ENCODE measurements at regions not wholly inside any gene's neighbourhood (a gene's known extent, or its start where the extent isn't known, plus 50 kb on each side); places are given as distances from the start of the nearest gene placed in this dataset.

- Mint-ChIP-seq H3K4me3 (no peak overlapping the region), H3K36me3 (ENCODE audit: low read depth) (no peaks in the 10 kb centered on the region), H3K9me3 (no peaks in the 10 kb centered on the region), H3K27ac (no peak overlapping the region), H3K4me1 (ENCODE audit: low read depth) (no peaks in the 10 kb centered on the region), H3K27me3 (ENCODE audit: insufficient read depth) (no peaks in the 10 kb centered on the region)
- DNase-seq (ENCODE audit: low spot score) = no peak
- intact Hi-C loops (cut with micrococcal nuclease) = no loop called here
These were observed 142.9 kb upstream of the ARX start for GRCh38 chrX:25158635-25159034.

DNA sequence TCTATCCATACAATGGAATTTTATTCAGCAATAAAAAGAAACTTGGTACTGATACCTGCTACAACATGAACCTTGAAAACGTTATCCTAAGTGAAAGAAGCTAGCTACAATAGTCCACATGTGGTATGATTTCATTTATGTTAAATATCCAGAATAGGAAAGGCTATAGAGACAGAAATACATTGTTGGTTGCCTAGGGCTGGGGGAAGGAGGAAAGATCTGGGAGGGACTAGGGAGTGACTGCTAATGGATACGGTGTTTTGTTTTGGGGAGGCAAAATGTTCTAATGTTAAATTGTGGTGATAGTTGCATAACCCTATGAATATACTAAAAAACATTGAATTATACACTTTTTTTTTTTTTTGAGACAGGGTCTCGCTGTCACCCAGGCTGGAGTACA, 141.1 kb upstream of the ARX start:
- Mint-ChIP-seq H3K9me3 (no peaks in the 10 kb centered on the region), H3K27me3 (ENCODE audit: insufficient read depth) (no peaks in the 10 kb centered on the region), H3K27ac (no peak overlapping the region), H3K36me3 (ENCODE audit: low read depth) (no peaks in the 10 kb centered on the region), H3K4me1 (ENCODE audit: low read depth) (no peaks in the 10 kb centered on the region), H3K4me3 (no peak overlapping the region)
- intact Hi-C loops (cut with micrococcal nuclease) = no loop called here
- DNase-seq (ENCODE audit: low spot score) = no peak

GRCh38 chrX:25156323-25156722, 140.6 kb upstream of the ARX start:
- no peaks in the 10 kb centered on the region for H3K9me3 Mint-ChIP-seq
- no peak overlapping the region for H3K27ac Mint-ChIP-seq
- H3K4me3 Mint-ChIP-seq = no peak overlapping the region
- no peaks in the 10 kb centered on the region for H3K4me1 Mint-ChIP-seq (ENCODE audit: low read depth)
- intact Hi-C loops (cut with micrococcal nuclease) = no loop called here
- DNase-seq (ENCODE audit: low spot score) = no peak
- no peaks in the 10 kb centered on the region for H3K27me3 Mint-ChIP-seq (ENCODE audit: insufficient read depth)
- H3K36me3 Mint-ChIP-seq (ENCODE audit: low read depth) = no peaks in the 10 kb centered on the region

GRCh38 chrX:25154168-25154567, 138.4 kb upstream of the ARX start:
- H3K27me3 Mint-ChIP-seq (ENCODE audit: insufficient read depth) = no peaks in the 10 kb centered on the region
- intact Hi-C loops (cut with micrococcal nuclease) = no loop called here
- no peaks in the 10 kb centered on the region for H3K36me3 Mint-ChIP-seq (ENCODE audit: low read depth)
- H3K9me3 Mint-ChIP-seq = no peaks in the 10 kb centered on the region
- no peak overlapping the region for H3K27ac Mint-ChIP-seq
- H3K4me1 Mint-ChIP-seq (ENCODE audit: low read depth) = no peaks in the 10 kb centered on the region
- H3K4me3 Mint-ChIP-seq = no peak overlapping the region
- no peak for DNase-seq (ENCODE audit: low spot score)

DNA sequence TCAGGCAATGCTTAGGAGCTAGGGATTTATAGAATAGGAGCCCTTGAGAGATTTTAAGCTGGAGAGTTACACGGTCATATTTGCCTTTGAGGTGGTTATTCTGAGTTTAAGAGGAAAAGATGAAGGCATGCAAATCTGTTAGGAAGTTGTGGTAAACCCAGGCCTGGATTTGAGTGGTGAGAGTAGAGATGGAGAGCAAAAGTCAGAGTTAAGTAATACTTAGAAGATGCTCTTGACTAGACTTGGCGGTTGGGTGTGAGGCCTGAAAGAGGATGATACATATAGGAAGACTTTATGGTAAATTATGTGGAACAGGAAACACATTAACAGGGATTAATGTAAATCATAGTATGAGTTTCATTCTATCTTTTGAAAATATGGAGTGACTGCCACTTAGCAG, 136.0 kb upstream of the ARX start:
- no peaks in the 10 kb centered on the region for H3K4me1 Mint-ChIP-seq (ENCODE audit: low read depth)
- peaks cover 9% of the 10 kb centered on the region for H3K27me3 Mint-ChIP-seq (ENCODE audit: insufficient read depth)
- intact Hi-C loops (cut with micrococcal nuclease) = no loop called here
- H3K9me3 Mint-ChIP-seq = no peaks in the 10 kb centered on the region
- no peak for DNase-seq (ENCODE audit: low spot score)
- H3K4me3 Mint-ChIP-seq = no peak overlapping the region
- no peaks in the 10 kb centered on the region for H3K36me3 Mint-ChIP-seq (ENCODE audit: low read depth)
- no peak overlapping the region for H3K27ac Mint-ChIP-seq

DNA sequence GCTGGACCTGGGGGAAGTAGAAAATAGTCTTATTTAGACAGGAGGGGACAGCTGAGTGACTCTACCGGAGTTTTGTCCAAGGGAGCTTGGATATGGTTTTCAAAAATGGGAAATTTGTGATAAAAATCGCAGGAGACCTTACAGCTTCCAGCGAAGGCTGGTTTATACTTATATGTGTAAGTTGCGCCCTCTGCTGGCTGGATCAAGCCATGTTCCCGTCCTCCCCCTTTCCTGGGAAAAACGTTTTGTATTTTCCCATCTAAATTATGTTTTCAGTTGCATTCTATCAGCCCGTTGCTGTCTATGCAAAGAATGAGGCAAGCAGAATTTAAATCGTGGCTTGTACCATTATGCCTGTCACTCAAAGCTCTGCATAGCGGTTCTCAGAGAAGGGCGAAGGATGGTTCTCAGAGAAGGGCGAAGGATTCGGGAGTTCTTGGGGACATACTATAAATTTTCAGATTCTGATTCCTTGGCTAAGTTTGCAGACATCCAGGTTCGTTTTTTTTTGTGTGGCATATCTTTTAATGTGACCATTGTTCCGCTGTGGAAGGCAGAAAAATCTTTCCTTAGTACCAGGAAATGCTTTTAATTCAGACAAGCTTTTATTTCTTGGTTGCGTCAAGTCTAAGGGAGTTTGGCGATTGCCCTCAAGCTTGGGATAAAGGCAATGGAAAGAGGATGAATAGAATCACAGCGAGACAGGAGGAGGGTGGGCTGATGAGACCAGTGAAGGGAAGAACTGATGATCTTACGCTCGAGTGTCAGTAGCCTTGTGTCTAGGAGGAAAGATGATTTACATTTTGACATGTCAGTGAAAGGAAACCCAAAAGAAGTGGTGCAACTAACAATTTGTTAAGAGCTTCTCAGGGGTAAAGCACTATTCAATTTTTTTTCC, 128.5 kb upstream of the ARX start:
- H3K27ac Mint-ChIP-seq = no peak overlapping the region
- intact Hi-C loops (cut with micrococcal nuclease) = loop anchor here (1.0 to 10.0 kb wide), 4 partner anchors 121 to 889 kb away; no protein-coding TSS in a partner anchor
- no peak overlapping the region for H3K4me3 Mint-ChIP-seq
- no peaks in the 10 kb centered on the region for H3K36me3 Mint-ChIP-seq (ENCODE audit: low read depth)
- no peaks in the 10 kb centered on the region for H3K9me3 Mint-ChIP-seq
- H3K27me3 Mint-ChIP-seq (ENCODE audit: insufficient read depth) = peaks cover 13% of the 10 kb centered on the region
- DNase-seq (ENCODE audit: low spot score) = no peak
- H3K4me1 Mint-ChIP-seq (ENCODE audit: low read depth) = no peaks in the 10 kb centered on the region

GRCh38 chrX:25143596-25143995, 127.8 kb upstream of the ARX start:
- H3K4me1 Mint-ChIP-seq (ENCODE audit: low read depth) = no peaks in the 10 kb centered on the region
- intact Hi-C loops (cut with micrococcal nuclease) = loop anchor here (10.0 kb wide), 2 partner anchors 749 to 889 kb away; no protein-coding TSS in a partner anchor

GRCh38 chrX:25141684-25142083, 125.9 kb upstream of the ARX start:
- intact Hi-C loops (cut with micrococcal nuclease) = loop anchor here (10.0 kb wide), 2 partner anchors 747 to 887 kb away; no protein-coding TSS in a partner anchor
- H3K27ac Mint-ChIP-seq = no peak overlapping the region
- H3K9me3 Mint-ChIP-seq = no peaks in the 10 kb centered on the region
- no peak overlapping the region for H3K4me3 Mint-ChIP-seq
- no peaks in the 10 kb centered on the region for H3K36me3 Mint-ChIP-seq (ENCODE audit: low read depth)
- no peaks in the 10 kb centered on the region for H3K4me1 Mint-ChIP-seq (ENCODE audit: low read depth)
- DNase-seq (ENCODE audit: low spot score) = no peak
- peaks cover 3% of the 10 kb centered on the region for H3K27me3 Mint-ChIP-seq (ENCODE audit: insufficient read depth)

More at GRCh38 chrX:25143596-25143995, 127.8 kb upstream of the ARX start:
- peaks cover 9% of the 10 kb centered on the region for H3K27me3 Mint-ChIP-seq (ENCODE audit: insufficient read depth)
- no peak for DNase-seq (ENCODE audit: low spot score)
- no peaks in the 10 kb centered on the region for H3K9me3 Mint-ChIP-seq
- no peak overlapping the region for H3K4me3 Mint-ChIP-seq
- H3K27ac Mint-ChIP-seq = no peak overlapping the region
- no peaks in the 10 kb centered on the region for H3K36me3 Mint-ChIP-seq (ENCODE audit: low read depth)

- Mint-ChIP-seq H3K27ac (no peak overlapping the region), H3K4me3 (no peak overlapping the region), H3K27me3 (ENCODE audit: insufficient read depth) (no peaks in the 10 kb centered on the region), H3K4me1 (ENCODE audit: low read depth) (no peaks in the 10 kb centered on the region), H3K9me3 (no peaks in the 10 kb centered on the region), H3K36me3 (ENCODE audit: low read depth) (no peaks in the 10 kb centered on the region)
- no peak for DNase-seq (ENCODE audit: low spot score)
- intact Hi-C loops (cut with micrococcal nuclease) = no loop called here
These were observed 115.3 kb upstream of the ARX start for GRCh38 chrX:25131055-25131454.

- H3K4me3 Mint-ChIP-seq = no peak overlapping the region
- H3K27ac Mint-ChIP-seq = no peak overlapping the region
- no peaks in the 10 kb centered on the region for H3K36me3 Mint-ChIP-seq (ENCODE audit: low read depth)
- no peak for DNase-seq (ENCODE audit: low spot score)
- no peaks in the 10 kb centered on the region for H3K4me1 Mint-ChIP-seq (ENCODE audit: low read depth)
- H3K27me3 Mint-ChIP-seq (ENCODE audit: insufficient read depth) = no peaks in the 10 kb centered on the region
- intact Hi-C loops (cut with micrococcal nuclease) = no loop called here
- H3K9me3 Mint-ChIP-seq = no peaks in the 10 kb centered on the region
These were observed 114.9 kb upstream of the ARX start for GRCh38 chrX:25130619-25131018.

GRCh38 chrX:25125483-25125882, 109.7 kb upstream of the ARX start:
- Mint-ChIP-seq H3K4me1 (ENCODE audit: low read depth) (no peaks in the 10 kb centered on the region), H3K27ac (no peak overlapping the region), H3K27me3 (ENCODE audit: insufficient read depth) (no peaks in the 10 kb centered on the region), H3K9me3 (no peaks in the 10 kb centered on the region), H3K36me3 (ENCODE audit: low read depth) (no peaks in the 10 kb centered on the region), H3K4me3 (no peak overlapping the region)
- intact Hi-C loops (cut with micrococcal nuclease) = no loop called here
- no peak for DNase-seq (ENCODE audit: low spot score)

DNA sequence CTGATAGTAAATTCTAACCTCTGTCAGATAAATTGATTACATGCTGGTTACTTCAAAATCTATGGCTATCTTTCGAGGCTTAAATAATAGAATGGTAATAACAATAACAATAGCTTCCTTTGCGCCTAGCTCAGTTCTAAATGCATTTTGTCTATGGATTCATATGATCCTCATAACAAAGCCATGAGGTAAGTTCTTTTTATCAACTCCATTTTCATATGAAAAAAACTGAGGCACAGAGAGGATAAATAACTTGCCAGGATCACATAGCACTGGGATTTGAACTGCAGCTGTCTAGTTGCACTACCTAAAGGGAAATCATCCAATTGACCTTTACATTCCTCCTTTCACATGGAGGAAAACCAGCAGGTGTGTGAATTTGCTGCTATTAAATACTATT, 108.6 kb upstream of the ARX start:
- no peak for DNase-seq (ENCODE audit: low spot score)

DNA sequence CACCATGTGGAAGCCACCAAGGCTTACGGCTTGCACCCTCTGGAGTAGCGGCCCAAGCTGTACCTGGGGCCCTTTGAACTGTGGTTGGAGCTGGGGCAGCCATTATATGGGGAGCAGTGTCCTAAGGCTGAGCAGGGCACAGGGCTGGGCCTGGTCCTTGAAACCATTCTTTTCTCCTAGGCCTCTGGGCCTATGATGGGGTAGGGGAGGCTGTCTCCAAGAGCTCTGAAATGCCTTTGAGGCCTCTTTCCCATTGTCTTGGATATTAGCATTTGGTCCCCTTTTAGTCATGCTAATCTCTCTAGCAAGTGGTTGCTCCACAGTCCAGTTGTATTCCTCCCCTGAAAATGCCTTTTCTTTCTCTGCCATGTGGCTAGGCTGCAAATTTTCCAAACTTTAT, 96.4 kb upstream of the ARX start:
- DNase-seq (ENCODE audit: low spot score) = no peak
- H3K36me3 Mint-ChIP-seq (ENCODE audit: low read depth) = no peaks in the 10 kb centered on the region
- intact Hi-C loops (cut with micrococcal nuclease) = no loop called here
- no peak overlapping the region for H3K4me3 Mint-ChIP-seq
- H3K27ac Mint-ChIP-seq = no peak overlapping the region
- no peaks in the 10 kb centered on the region for H3K9me3 Mint-ChIP-seq
- no peaks in the 10 kb centered on the region for H3K27me3 Mint-ChIP-seq (ENCODE audit: insufficient read depth)
- H3K4me1 Mint-ChIP-seq (ENCODE audit: low read depth) = no peaks in the 10 kb centered on the region

More for the DNA sequence above, 108.6 kb upstream of the ARX start:
- no peak overlapping the region for H3K4me3 Mint-ChIP-seq
- no peak overlapping the region for H3K27ac Mint-ChIP-seq
- H3K4me1 Mint-ChIP-seq (ENCODE audit: low read depth) = no peaks in the 10 kb centered on the region
- no peaks in the 10 kb centered on the region for H3K36me3 Mint-ChIP-seq (ENCODE audit: low read depth)
- intact Hi-C loops (cut with micrococcal nuclease) = no loop called here
- no peaks in the 10 kb centered on the region for H3K9me3 Mint-ChIP-seq
- H3K27me3 Mint-ChIP-seq (ENCODE audit: insufficient read depth) = no peaks in the 10 kb centered on the region

Data from activated T-helper 1 cell treated with anti-CD3 and anti-CD28 coated beads, Interleukin-12 subunit alpha, Interleukin-12 subunit beta, Interleukin-2, Interleukin-4 antibody, amounts not matched to agents 30 ng/mL and 10 ng/mL and 1 ng/mL, durations not matched to agents 14 hours and 24 hours and 36 hours (primary cell).